Astrocyte (in vitro differentiated cells and primary cell): ENCODE measurements at regions not wholly inside any gene's neighbourhood (a gene's known extent, or its start where the extent isn't known, plus 50 kb on each side); places are given as distances from the start of the nearest gene placed in this dataset.

ENCODE experiments used
- CTCF ChIP-seq: IDR thresholded peaks from 2 replicates; pipeline ENCODE4 v1.5.1; 2011; ENCODE audit warnings: low read depth, mild to moderate bottlenecking, inconsistent platforms, low read length, moderate library complexity; ENCODE audit not compliant: insufficient read depth
- EZH2 ChIP-seq: IDR thresholded peaks from 2 replicates; pipeline ENCODE4 v1.6.1; 2012; ENCODE audit warnings: mild to moderate bottlenecking, low read length, inconsistent platforms; ENCODE audit not compliant: insufficient read depth

DNA sequence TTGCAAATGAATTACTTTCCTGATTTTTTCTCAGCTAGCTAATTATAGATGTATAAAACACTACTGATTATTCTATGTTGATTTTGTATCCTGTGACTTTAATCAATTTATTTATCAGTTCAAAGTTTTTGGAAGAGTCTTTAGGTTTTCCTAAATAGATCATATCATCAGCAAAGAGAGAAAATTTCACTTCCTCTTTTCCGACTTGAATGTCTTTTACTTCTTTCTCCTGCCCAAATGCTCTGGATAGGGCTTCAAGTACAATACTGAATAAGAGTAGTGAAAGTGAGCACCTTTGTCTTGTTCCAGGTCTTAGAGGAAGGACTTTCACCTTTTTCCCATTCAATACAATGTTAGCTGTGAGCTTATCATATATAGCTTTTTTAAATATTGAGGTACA is 417.9 kb downstream of the PDGFC start:
- no peak for TF ChIP-seq CTCF
- no peak for TF ChIP-seq EZH2
